ENCODE measurements at regions not wholly inside any gene's neighbourhood (a gene's known extent, or its start where the extent isn't known, plus 50 kb on each side); places are given as distances from the start of the nearest gene placed in this dataset.

DNA sequence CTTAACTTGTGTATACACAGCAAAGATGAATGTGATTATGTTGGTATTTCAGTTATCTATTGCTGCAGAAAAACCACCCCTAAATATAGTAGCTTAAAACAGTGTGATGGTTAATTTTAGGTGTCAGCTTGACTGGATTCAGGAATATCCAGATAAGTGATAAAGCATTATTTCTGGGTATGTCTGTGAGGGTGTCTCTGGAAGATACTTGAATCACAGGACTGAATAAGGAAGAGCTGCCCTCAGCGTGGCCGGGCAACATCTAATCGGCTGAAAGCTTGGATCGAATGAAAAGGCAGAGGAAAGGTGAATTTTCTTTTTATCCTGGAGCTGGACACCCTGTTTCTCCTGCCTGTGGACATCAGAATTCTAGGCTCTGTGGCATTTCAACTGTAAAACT lies 132.0 kb upstream of the SYNPR start:
- no peak overlapping the region for H3K27ac ChIP-seq
- H3K4me1 ChIP-seq: no peaks in the 10 kb centered on the region
- DNase-seq (no peak), ATAC-seq (no peak)
- H3K9me3 ChIP-seq: no peaks in the 10 kb centered on the region
- no peaks in the 10 kb centered on the region for H3K36me3 ChIP-seq
- H3K27me3 ChIP-seq: no peaks in the 10 kb centered on the region
- intact Hi-C loops (cut with DNase I): no loop called here
- H3K4me3 ChIP-seq: no peak overlapping the region
- TF ChIP-seq CTCF (IDR thresholded peaks at IDR 0.05): no peak

DNA sequence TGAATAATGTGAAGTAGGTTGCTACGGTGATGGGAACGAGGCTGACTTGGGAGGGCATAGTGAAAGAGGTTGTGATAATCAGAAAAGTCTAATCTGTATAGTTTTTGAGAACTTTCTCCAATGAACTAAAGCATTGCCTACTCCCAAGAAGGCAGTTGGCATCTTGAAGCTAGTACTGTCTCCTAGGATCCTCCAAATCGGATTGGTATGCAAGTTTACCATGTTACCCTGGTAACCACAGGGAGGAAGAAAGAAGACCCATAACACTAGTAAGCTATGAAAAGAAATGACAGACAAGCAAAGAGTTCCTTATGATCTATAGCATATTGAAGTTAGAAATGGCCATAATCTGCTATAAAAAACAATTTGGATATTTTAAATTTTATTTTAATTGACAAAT lies 127.2 kb upstream of the SYNPR start:
- Histone ChIP-seq H3K4me1 (no peaks in the 10 kb centered on the region), H3K27me3 (no peaks in the 10 kb centered on the region), H3K27ac (no peak overlapping the region), H3K9me3 (no peaks in the 10 kb centered on the region), H3K4me3 (no peak overlapping the region), H3K36me3 (no peaks in the 10 kb centered on the region)
- no peak for TF ChIP-seq CTCF (IDR thresholded peaks at IDR 0.05)
- DNase-seq (no peak), ATAC-seq (no peak)
- intact Hi-C loops (cut with DNase I): no loop called here

- no peak overlapping the region for H3K4me3 ChIP-seq
- no peaks in the 10 kb centered on the region for H3K36me3 ChIP-seq
- H3K9me3 ChIP-seq: no peaks in the 10 kb centered on the region
- ATAC-seq (no peak), DNase-seq (no peak)
- H3K4me1 ChIP-seq: no peaks in the 10 kb centered on the region
- intact Hi-C loops (cut with DNase I): no loop called here
- H3K27me3 ChIP-seq: no peaks in the 10 kb centered on the region
- H3K27ac ChIP-seq: no peak overlapping the region
- TF ChIP-seq CTCF (IDR thresholded peaks at IDR 0.05): no peak
Measured at GRCh38 chr3:63151897-63152296, 126.2 kb upstream of the SYNPR start.

- no peak for ATAC-seq
- no peak for DNase-seq
- intact Hi-C loops (cut with DNase I): no loop called here
Measured at GRCh38 chr3:63159764-63160163, 118.3 kb upstream of the SYNPR start.

GRCh38 chr3:63167113-63167512 lies 111.0 kb upstream of the SYNPR start:
- Histone ChIP-seq H3K4me1 (no peaks in the 10 kb centered on the region), H3K27me3 (no peaks in the 10 kb centered on the region), H3K27ac (no peak overlapping the region), H3K36me3 (no peaks in the 10 kb centered on the region), H3K4me3 (no peak overlapping the region), H3K9me3 (no peaks in the 10 kb centered on the region)
- TF ChIP-seq CTCF (IDR thresholded peaks at IDR 0.05): no peak
- intact Hi-C loops (cut with DNase I): no loop called here
- no peak for DNase-seq
- ATAC-seq: no peak

More at GRCh38 chr3:63159764-63160163, 118.3 kb upstream of the SYNPR start:
- Histone ChIP-seq H3K27me3 (no peaks in the 10 kb centered on the region), H3K36me3 (no peaks in the 10 kb centered on the region), H3K27ac (no peak overlapping the region), H3K4me1 (no peaks in the 10 kb centered on the region), H3K4me3 (no peak overlapping the region), H3K9me3 (no peaks in the 10 kb centered on the region)
- TF ChIP-seq CTCF (IDR thresholded peaks at IDR 0.05): no peak

- TF ChIP-seq CTCF (IDR thresholded peaks at IDR 0.05): no peak
- ATAC-seq (no peak), DNase-seq (no peak)
- no peak overlapping the region for H3K27ac ChIP-seq
- no peaks in the 10 kb centered on the region for H3K9me3 ChIP-seq
- H3K4me3 ChIP-seq: no peak overlapping the region
- no peaks in the 10 kb centered on the region for H3K36me3 ChIP-seq
- no peaks in the 10 kb centered on the region for H3K27me3 ChIP-seq
- H3K4me1 ChIP-seq: no peaks in the 10 kb centered on the region
- intact Hi-C loops (cut with DNase I): no loop called here
Measured at GRCh38 chr3:63168179-63168578, 109.9 kb upstream of the SYNPR start.
